GM18498 (cell line): ENCODE measurements at regions not wholly inside any gene's neighbourhood (a gene's known extent, or its start where the extent isn't known, plus 50 kb on each side); places are given as distances from the start of the nearest gene placed in this dataset.

Experiments
- ATAC-seq: cut with Tn5 transposase; IDR thresholded peaks from one replicate; pipeline ENCODE4 v1.9.1; 2021; ENCODE audit warnings: mild to moderate bottlenecking, moderate library complexity; ENCODE audit not compliant: unreplicated experiment

DNA sequence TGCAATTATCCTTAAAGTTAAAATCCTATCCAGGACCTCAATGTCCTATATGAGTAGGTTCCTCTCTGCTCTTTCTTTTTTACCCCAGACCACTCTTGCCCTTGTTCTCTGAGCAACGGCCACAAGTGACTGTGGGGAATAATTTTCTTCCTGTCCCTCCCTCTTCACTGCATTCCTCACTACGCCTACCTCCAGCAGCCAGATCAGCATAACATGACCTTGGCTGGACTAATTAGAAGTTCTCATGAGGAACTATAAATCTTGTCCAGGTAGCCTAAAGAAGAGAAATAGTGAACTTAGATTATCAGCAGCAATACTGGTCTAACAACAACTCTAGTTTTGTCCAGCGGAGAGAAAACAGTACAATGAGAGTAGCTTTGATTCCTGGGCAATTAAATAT lies 643.8 kb upstream of the KLHL29 start:
- ATAC-seq, result no peak

- ATAC-seq, result peak; percentile 70
Measured at GRCh38 chr2:22748909-22749308, 636.1 kb upstream of the KLHL29 start.

DNA sequence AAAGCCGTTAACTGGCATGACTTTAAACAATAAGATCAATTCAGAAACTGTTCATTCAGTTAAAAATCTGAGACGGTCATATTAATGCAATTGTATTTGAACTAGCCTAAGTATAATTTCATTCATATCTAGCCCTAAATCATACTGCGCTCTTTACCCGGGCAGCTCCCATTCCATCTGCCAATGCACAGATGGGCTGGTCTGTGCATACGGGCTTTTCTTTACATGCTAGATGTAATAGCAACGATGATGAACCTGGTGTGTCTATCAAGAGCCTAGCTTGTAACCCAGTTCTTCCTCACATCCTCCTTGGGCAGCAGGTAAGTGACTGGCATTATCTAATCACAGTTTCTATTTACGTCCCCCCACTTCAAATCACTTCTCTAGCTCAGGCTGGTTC lies 631.5 kb upstream of the KLHL29 start:
- ATAC-seq, result no peak

DNA sequence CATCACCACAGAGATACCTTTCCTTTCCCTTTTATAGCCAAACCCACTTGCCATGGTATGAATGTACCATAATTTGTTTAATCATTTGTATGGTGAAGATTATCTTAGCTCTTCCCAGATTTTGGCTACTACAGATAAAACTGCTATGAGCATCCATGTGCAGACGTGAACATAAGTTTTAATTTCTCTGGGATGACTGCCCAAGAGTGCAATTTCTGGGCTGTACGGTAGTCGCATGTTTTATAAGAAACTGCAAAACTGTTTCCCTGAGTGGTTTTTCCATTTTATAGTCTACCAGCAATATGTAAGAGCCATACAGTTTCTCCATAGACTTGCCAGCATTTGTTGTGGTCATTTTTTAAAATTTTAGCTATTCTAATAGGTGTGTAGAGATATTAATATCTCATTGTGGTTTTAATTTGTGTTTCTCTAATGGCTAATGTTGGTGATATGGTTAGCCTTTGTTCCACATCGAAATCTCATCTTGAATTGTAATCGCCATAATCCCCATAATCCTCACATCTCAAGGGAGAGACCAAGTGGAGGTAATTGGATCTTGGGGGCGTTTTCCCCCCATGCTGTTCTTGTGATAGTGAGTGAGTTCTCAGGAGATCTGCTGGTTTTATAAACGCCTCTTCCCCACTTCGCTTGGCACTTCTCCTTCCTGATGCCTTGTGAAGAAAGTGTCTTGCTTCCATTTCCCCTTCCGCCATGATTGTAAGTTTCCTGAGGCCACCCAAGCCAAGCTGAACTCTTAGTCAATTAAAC lies 628.5 kb upstream of the KLHL29 start:
- no peak for ATAC-seq

DNA sequence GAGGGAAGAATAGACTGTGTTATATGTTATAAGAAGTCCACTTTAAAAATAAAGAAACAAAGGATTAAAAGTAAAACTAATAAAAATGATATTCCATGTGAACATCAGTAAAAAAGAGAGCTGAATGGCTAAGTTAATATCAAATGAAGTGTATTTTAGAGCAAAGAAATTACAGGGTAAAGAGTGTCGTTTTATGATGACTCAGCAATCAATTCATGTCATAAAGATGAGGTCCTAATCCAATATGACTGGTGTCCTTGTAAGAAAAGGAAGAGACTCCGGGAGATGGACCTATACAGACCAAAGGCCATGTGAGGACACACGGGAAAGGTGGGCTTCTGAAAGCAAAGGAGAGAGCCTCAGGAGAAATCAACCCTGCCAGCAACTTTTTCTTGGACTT lies 615.5 kb upstream of the KLHL29 start:
- ATAC-seq, result no peak

GRCh38 chr2:22784566-22784965 lies 600.4 kb upstream of the KLHL29 start:
- no peak for ATAC-seq

DNA sequence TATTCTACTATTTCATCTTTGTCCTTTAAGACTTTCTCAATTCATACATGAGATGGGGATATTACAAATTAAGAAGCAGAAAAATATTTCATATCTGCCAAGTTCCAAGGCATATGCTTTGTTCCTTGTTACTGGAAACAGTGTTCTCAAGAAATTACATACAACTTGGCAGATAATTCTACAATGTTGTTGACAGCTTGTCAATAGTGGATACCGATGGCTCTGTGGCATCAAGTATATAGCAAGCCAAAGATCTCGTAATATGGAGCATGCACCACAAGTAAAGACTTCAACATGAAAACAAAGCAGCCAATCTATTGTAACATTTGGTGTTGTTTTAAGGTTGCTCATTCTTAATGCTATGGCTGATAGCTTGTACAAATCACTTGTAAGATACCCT lies 598.2 kb upstream of the KLHL29 start:
- no peak for ATAC-seq

DNA sequence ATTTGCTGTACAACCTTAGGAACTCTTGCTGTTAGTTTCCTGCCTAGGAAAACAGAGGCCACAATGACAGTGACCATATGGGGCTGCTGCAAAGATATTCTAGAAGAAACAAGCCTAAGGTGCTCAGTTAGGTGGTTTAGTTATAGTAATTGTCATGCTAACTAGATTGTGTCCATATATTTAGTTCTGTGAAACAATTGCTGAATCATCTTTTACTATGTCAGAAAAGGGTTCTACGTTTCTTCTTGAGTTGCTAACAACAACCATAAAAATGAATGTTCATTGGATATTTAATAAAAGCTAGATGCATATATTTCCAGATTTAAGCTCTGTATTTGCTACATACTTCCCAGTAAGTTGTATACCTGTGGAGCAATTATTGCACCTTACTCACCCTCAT lies 597.2 kb upstream of the KLHL29 start:
- no peak for ATAC-seq

DNA sequence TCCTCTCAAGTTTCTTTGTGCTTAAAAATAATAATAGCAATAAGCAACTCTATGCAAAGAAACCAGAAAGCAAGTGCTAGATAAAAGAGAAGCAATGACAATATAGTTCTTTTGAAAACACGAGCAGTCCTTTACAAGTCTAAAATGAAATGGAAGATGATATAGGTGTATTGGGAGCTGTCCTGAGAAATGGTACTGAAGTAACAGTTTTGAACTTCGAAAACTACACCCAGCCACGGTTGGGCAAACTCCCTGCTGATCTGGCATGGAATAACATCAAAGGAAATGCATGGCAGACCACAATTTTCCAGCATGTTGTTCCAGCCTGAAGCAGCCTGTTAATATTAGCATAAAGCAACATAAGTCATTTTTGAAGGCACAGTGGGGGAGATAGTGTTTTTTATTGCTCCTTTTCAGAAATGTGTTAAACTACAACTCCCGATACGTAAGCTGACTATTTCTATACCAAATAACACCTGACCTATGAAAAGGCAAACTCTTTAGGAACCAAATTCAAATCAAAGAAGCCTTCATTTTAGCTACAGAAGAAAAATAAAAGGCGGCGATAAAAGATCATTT lies 596.1 kb upstream of the KLHL29 start:
- no peak for ATAC-seq

DNA sequence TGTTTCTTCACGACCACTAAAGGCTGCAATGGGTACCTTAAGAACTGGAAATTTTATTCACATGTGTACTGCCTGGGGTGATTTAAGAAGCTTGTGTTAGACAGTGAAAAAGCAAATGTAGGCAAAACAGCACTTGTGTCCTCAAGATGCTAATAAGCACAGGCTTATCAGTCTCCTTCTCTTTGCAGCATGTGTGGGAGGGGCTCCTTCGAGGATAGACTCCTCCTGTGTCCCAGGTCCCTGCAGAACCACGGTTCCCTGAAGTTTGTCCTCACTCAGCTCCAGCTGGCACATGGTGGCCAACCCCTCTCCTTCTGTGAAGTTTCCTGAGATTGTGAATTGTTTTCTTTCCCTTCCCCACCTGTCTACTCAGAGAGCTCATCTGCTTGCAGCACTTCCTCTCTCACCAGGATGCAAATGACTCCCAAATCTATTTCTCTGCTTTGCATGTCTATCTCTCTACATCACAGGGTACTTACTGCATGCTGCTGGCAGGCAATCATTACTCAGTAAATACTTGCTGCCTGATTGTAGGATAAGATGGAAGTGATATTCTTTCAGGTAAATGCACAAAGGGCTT lies 589.6 kb upstream of the KLHL29 start:
- no peak for ATAC-seq

DNA sequence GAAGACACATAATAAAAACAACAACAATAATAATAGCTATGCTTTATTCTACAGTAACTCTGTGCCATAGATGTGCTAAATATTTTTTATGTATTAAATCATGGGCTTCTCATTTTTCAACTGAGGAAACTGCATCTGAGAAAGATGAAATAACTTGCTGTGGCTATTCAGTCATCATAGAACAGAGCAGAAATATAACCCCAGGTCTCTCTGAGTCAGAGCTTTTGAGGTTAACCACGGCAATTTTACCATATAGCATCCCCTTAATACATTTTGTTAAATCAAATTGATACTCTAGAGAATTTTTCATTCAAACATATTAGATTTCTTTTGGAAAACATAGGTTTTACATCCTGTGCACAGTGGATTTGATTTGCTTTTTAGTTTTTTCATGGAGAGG lies 586.6 kb upstream of the KLHL29 start:
- ATAC-seq, result no peak

DNA sequence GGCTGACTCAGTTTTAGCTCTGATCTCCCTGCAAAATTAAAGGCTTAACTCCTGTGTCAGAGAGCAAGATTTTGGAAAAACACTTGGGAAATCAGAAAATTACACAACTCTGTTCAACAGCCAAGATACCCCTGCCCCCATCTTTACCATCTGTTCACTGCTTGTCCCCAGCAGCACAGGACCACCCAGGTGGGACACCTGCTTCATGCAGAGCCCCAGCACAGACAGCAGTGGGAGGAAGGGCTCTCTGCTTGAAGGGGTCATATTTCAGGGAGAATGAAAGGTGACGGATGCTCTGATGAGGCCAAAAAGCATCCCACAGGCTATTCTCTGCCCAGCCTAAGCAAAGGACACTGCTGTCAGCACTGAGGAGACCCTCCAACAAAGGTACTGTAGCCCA lies 584.6 kb upstream of the KLHL29 start:
- ATAC-seq, result no peak

GRCh38 chr2:22801071-22801470 lies 583.9 kb upstream of the KLHL29 start:
- ATAC-seq, result no peak

DNA sequence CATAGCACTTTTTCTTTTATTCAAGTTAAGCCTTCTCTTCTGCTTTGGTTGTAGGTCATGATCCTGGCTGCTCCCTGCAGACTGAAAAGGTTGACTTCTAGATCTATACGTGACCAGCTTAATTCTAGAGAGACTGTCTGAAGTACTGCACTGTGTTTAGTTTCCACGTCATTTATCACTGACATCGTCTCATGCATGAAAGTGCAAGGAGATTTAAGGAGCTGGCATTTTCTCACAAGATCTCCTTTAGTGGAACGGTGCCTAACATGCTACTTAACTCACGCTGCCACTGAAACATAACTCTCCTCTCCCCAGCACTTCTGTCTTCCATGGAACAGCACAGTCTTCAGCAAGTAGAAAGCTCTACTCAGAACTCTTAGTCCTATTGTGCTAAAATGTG lies 583.0 kb upstream of the KLHL29 start:
- ATAC-seq, result no peak

DNA sequence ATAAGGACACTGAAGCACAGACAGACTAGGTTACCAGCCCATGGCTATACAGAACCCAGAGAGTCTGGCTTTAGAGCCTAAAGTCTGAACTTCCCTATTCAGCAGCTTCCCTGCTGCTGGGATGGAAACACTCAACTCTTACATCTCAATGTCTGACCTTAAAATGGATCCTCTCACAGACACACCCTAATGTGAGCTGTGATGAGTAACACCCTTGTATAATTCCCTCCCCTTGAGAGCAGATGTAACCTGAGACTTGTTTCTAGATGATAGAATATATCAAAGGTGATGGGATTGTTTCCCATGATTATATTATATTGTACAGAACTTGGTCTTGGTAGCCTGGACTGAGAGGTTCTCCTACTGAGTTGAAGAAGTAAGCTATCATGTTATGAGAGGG lies 577.1 kb upstream of the KLHL29 start:
- ATAC-seq, result no peak

- no peak for ATAC-seq
Measured at GRCh38 chr2:22810602-22811001, 574.4 kb upstream of the KLHL29 start.

GRCh38 chr2:22812065-22812680 lies 572.8 kb upstream of the KLHL29 start:
- ATAC-seq, result no peak

DNA sequence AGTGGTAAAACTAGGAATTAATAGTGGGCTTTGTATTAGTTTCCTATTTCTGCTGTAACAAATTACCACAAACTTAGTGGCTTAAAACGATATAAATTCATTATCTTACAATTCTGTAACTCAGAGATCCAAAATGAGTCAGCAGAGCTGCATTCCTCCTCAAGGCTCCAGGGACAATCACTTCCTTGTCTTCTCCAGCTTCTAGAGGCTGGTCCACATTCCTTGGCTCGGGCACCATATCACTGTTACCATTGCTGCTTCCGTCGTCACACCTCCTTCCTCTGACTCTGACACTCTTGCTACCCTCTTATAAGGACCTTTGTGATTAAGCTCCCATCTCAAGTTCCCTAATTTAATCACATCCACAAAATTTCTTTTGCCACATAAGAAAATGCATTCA lies 567.8 kb upstream of the KLHL29 start:
- no peak for ATAC-seq

DNA sequence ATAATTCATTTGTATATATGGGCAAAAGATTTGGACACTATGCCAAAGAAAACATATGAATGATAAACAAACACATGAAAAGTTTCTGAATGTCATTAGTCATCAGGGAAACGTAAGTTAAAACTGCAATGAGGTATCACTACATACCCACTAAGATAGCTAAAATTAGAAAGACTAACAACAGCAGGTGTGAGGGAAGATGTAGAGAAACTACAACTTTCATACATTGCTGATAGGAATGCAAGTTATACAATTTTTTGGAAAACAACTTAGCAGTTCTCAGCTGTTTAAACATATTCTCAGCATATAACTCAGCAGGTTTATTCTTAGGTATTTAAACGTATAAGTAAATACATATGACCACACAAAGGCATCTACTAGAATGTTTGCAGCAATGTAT lies 563.5 kb upstream of the KLHL29 start:
- ATAC-seq, result no peak

DNA sequence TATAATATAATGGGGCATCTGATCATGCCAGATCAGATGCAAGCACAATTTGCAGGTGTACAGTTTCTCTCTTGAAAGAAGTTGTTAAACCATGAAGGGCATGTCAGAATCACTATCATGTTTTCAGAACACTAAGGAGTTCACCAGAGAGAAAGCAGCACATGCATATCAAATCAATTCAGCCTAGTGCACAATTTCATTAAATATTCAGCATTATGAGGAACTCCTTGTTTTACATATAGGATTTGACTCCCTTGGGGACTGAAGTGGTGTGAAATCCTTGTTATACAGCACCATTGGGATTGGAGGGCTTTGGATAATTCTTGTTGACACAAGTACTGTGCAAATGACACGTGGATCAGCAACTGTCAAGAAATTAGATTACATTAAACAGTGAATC lies 562.1 kb upstream of the KLHL29 start:
- ATAC-seq, result no peak

DNA sequence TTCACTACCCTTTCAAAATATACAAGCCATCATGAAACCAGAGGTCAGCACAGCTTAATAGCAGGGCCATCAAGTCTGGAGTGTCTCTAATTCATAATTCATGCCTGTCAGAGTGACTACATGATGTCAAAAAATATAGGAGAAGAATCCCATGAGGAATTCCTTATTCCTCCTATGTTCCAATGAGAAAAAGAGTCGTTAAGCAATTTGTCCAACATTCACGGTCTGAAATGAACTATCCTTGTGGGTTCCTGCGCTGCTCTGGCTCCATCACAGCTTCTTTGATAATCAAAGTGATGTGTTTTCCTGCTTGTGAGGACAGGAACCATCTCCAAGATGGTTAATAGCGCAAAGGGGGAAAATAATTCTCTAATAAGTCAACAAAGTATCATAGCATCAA lies 560.4 kb upstream of the KLHL29 start:
- no peak for ATAC-seq

DNA sequence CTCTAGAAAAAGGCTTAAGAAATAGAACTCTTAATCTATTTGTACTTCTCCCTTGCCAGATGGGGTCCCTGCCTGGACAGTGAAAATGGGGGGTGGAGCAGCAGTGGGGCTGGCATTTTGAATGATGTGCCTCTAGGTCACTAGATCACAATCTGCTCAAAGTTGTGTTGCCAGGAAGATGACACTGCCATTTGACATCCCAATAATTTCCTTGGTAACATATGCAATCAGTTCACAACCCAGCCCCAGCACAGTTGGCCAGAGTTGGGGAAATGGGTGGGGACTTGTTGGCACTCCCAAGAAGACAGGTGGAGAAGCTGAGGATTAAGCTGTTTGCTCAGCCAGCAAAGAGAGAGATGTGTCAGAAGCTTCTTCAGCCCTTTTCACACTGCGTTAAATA lies 558.3 kb upstream of the KLHL29 start:
- no peak for ATAC-seq
